NOMO-1 treated with DMSO at 0.1 percent for 48 hours (cell line): ENCODE measurements at regions not wholly inside any gene's neighbourhood (a gene's known extent, or its start where the extent isn't known, plus 50 kb on each side); places are given as distances from the start of the nearest gene placed in this dataset.

Experiments used
- DNase-seq: peaks from one replicate; lab custom pipeline; 2025; ENCODE audit not compliant: unreplicated experiment; lab: John Stamatoyannopoulos, UW

- DNase-seq: no peak
These were observed 120.9 kb upstream of the MLN start for GRCh38 chr6:33924681-33925080.

- no peak for DNase-seq
These were observed 120.2 kb upstream of the MLN start for GRCh38 chr6:33923857-33924514.

- no peak for DNase-seq
These were observed 117.9 kb upstream of the MLN start for GRCh38 chr6:33921745-33922144.

GRCh38 chr6:33918175-33918695 is 114.4 kb upstream of the MLN start:
- DNase-seq: no peak

- DNase-seq: no peak
These were observed 111.3 kb upstream of the MLN start for GRCh38 chr6:33915134-33915533.

GRCh38 chr6:33914645-33915044 is 110.8 kb upstream of the MLN start:
- peak; percentile 58 for DNase-seq

- no peak for DNase-seq
These were observed 108.4 kb upstream of the MLN start for GRCh38 chr6:33912195-33912594.

- no peak for DNase-seq
These were observed 107.7 kb upstream of the MLN start for GRCh38 chr6:33911488-33911887.

GRCh38 chr6:33910594-33910993 is 106.8 kb upstream of the MLN start:
- DNase-seq: no peak

- no peak for DNase-seq
These were observed 105.9 kb upstream of the MLN start for GRCh38 chr6:33909737-33910136.

GRCh38 chr6:33908025-33908424 is 104.2 kb upstream of the MLN start:
- no peak for DNase-seq

- DNase-seq: no peak
These were observed 103.4 kb upstream of the MLN start for GRCh38 chr6:33907227-33907626.

- no peak for DNase-seq
These were observed 102.6 kb upstream of the MLN start for GRCh38 chr6:33906439-33906838.

- peak; percentile 1 for DNase-seq
These were observed 101.3 kb upstream of the MLN start for GRCh38 chr6:33905071-33905609.

GRCh38 chr6:33904747-33905065 is 100.9 kb upstream of the MLN start:
- DNase-seq: no peak

- no peak for DNase-seq
These were observed 100.4 kb upstream of the MLN start for GRCh38 chr6:33904050-33904746.

- no peak for DNase-seq
These were observed 99.8 kb upstream of the MLN start for GRCh38 chr6:33903579-33903978.

GRCh38 chr6:33902457-33902853 is 98.7 kb upstream of the MLN start:
- no peak for DNase-seq

GRCh38 chr6:33901822-33902456 is 98.1 kb upstream of the MLN start:
- DNase-seq: no peak

- DNase-seq: no peak
These were observed 95.0 kb upstream of the MLN start for GRCh38 chr6:33898771-33899170.

- DNase-seq: no peak
These were observed 93.5 kb upstream of the MLN start for GRCh38 chr6:33897189-33897780.
